ENCODE measurements at regions not wholly inside any gene's neighbourhood (a gene's known extent, or its start where the extent isn't known, plus 50 kb on each side); places are given as distances from the start of the nearest gene placed in this dataset.

DNA sequence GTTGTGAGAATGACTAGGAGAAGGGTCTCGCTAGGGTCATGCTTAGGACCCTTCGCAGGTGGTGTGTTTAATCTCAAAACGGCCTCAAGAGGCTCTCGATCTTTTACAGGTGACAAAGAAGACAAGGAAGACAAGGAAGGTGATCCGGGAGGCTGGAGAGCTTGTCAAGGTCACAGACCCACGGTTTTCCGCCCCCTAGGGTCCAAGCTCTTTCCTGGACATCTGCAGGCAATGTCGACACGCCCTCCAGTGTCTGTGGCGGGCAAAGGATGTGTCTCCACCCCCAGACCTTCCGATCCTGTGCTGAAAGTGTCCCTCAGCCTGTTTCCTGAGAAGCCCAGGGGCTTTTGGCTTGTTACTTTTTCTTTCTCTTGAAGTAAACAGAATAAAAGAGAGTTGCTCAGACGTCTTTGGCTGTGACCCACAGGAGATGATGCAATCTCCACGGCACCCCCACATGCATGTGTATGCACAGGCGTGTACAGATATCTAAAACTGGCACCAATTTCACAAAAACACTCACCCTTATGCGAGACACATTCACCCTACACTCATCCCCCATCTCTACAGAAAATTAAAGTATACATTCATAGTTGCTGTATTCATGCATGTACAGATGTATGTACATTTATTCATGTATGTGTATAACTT lies 108.8 kb downstream of the KLF13 start (continued):
- TF ChIP-seq, protein P1, sequence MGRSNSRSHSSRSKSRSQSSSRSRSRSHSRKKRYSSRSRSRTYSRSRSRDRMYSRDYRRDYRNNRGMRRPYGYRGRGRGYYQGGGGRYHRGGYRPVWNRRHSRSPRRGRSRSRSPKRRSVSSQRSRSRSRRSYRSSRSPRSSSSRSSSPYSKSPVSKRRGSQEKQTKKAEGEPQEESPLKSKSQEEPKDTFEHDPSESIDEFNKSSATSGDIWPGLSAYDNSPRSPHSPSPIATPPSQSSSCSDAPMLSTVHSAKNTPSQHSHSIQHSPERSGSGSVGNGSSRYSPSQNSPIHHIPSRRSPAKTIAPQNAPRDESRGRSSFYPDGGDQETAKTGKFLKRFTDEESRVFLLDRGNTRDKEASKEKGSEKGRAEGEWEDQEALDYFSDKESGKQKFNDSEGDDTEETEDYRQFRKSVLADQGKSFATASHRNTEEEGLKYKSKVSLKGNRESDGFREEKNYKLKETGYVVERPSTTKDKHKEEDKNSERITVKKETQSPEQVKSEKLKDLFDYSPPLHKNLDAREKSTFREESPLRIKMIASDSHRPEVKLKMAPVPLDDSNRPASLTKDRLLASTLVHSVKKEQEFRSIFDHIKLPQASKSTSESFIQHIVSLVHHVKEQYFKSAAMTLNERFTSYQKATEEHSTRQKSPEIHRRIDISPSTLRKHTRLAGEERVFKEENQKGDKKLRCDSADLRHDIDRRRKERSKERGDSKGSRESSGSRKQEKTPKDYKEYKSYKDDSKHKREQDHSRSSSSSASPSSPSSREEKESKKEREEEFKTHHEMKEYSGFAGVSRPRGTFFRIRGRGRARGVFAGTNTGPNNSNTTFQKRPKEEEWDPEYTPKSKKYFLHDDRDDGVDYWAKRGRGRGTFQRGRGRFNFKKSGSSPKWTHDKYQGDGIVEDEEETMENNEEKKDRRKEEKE (IDR thresholded peaks at IDR 0.05), result no peak
- TF ChIP-seq MEF2B (IDR thresholded peaks at IDR 0.05; ENCODE audit: partially characterized antibody, poor library complexity, severe bottlenecking), result peak; percentile 62
- TF ChIP-seq STAT1 (conservative IDR thresholded peaks at IDR 0.05), result 0 out of 2 replicates have a peak, but pooled peaks have one; percentile 45
- TF ChIP-seq ZBED1 (IDR thresholded peaks at IDR 0.05; ENCODE audit: borderline replicate concordance), result 0 out of 2 replicates have a peak, but pooled peaks have one; percentile 31
- TF ChIP-seq ATF7 (IDR thresholded peaks at IDR 0.05; ENCODE audit: low read depth), result peak; percentile 78
- TF ChIP-seq, protein P2, sequence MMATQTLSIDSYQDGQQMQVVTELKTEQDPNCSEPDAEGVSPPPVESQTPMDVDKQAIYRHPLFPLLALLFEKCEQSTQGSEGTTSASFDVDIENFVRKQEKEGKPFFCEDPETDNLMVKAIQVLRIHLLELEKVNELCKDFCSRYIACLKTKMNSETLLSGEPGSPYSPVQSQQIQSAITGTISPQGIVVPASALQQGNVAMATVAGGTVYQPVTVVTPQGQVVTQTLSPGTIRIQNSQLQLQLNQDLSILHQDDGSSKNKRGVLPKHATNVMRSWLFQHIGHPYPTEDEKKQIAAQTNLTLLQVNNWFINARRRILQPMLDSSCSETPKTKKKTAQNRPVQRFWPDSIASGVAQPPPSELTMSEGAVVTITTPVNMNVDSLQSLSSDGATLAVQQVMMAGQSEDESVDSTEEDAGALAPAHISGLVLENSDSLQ (IDR thresholded peaks at IDR 0.05), result peak; percentile 55
- peak; percentile 54; the same call in 1 of the 2 replicates for TF ChIP-seq MTA2 (IDR thresholded peaks at IDR 0.05; ENCODE audit: low read depth)
- TF ChIP-seq SMAD1 (IDR thresholded peaks at IDR 0.05; ENCODE audit: low read depth, partially characterized antibody), result no peak
- TF ChIP-seq ESRRA (IDR thresholded peaks at IDR 0.05; ENCODE audit: low read length), result peak; percentile 94
- TF ChIP-seq NFYB (IDR thresholded peaks at IDR 0.05; ENCODE audit: insufficient read depth, low read depth, low read length), result no peak
- TF ChIP-seq NFXL1 (IDR thresholded peaks at IDR 0.05; ENCODE audit: borderline replicate concordance), result no peak
- TF ChIP-seq HDAC6 (IDR thresholded peaks at IDR 0.05; ENCODE audit: unreplicated experiment), result no peak
- no peak for TF ChIP-seq BMI1 (IDR thresholded peaks at IDR 0.05; ENCODE audit: borderline replicate concordance)
- TF ChIP-seq BHLHE40 (IDR thresholded peaks at IDR 0.05; ENCODE audit: borderline replicate concordance in 1 of 2, low read depth in 2 of 2, low read length in 1 of 2), result peak; percentile 24 to 43; a peak in 3 of 4 replicates
- no peak for TF ChIP-seq CHD1 (IDR thresholded peaks at IDR 0.05; ENCODE audit: low read depth, low read length)
- TF ChIP-seq FOXM1 (IDR thresholded peaks at IDR 0.05; ENCODE audit: low read depth, low read length), result no peak
- TF ChIP-seq EZH2 (IDR thresholded peaks at IDR 0.05; ENCODE audit: borderline replicate concordance, control insufficient read depth, low read depth, low read length), result no peak
- TF ChIP-seq RCOR1 (conservative IDR thresholded peaks at IDR 0.05; ENCODE audit: low read depth, low read length), result no peak
- TF ChIP-seq, protein P3, sequence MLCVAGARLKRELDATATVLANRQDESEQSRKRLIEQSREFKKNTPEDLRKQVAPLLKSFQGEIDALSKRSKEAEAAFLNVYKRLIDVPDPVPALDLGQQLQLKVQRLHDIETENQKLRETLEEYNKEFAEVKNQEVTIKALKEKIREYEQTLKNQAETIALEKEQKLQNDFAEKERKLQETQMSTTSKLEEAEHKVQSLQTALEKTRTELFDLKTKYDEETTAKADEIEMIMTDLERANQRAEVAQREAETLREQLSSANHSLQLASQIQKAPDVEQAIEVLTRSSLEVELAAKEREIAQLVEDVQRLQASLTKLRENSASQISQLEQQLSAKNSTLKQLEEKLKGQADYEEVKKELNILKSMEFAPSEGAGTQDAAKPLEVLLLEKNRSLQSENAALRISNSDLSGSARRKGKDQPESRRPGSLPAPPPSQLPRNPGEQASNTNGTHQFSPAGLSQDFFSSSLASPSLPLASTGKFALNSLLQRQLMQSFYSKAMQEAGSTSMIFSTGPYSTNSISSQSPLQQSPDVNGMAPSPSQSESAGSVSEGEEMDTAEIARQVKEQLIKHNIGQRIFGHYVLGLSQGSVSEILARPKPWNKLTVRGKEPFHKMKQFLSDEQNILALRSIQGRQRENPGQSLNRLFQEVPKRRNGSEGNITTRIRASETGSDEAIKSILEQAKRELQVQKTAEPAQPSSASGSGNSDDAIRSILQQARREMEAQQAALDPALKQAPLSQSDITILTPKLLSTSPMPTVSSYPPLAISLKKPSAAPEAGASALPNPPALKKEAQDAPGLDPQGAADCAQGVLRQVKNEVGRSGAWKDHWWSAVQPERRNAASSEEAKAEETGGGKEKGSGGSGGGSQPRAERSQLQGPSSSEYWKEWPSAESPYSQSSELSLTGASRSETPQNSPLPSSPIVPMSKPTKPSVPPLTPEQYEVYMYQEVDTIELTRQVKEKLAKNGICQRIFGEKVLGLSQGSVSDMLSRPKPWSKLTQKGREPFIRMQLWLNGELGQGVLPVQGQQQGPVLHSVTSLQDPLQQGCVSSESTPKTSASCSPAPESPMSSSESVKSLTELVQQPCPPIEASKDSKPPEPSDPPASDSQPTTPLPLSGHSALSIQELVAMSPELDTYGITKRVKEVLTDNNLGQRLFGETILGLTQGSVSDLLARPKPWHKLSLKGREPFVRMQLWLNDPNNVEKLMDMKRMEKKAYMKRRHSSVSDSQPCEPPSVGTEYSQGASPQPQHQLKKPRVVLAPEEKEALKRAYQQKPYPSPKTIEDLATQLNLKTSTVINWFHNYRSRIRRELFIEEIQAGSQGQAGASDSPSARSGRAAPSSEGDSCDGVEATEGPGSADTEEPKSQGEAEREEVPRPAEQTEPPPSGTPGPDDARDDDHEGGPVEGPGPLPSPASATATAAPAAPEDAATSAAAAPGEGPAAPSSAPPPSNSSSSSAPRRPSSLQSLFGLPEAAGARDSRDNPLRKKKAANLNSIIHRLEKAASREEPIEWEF (IDR thresholded peaks at IDR 0.05; ENCODE audit: insufficient replicate concordance, low read depth, low read length), result peak; percentile 29
- TF ChIP-seq PAX5 (IDR thresholded peaks at IDR 0.05; ENCODE audit: borderline replicate concordance, low read depth, low read length), result no peak
- TF ChIP-seq NFYA (IDR thresholded peaks at IDR 0.05; ENCODE audit: borderline replicate concordance, low read depth, low read length), result no peak

Data from GM12878 (cell line).